ENCODE measurements at regions not wholly inside any gene's neighbourhood (a gene's known extent, or its start where the extent isn't known, plus 50 kb on each side); places are given as distances from the start of the nearest gene placed in this dataset.

DNA sequence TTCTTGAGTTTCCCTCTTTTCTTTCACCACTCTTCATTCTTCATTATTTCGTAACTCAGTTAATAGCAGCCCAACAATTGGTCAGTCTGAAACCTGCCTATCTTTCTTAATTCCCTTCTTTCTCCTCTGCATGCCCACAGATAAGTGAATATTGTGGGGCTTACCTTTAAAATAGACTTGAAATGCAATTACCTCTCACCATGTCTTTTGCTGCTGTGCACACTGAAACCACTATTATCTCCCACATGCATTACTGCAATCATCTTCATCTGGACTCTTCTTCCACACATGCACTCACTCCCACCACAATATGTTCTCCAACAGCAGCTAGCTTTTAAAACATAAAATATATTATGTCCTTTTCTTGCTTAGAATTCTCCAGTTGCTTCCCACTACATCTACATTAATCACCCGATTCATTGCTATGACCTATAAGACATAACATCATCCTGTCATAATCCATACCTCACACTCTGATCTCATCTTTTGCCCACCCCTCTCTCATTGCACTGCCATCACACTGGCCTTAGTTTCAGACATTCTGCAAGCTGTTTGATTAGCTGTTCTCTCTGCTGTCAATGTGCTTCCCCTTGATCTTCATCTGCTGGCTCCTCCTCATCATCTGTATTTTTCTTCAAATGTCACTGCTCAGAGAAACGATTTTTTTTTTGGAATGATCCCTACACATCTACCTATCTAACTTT lies 304.8 kb downstream of the PTPRC start:
- no peaks in the 10 kb centered on the region for H3K4me1 Mint-ChIP-seq
- no peaks in the 10 kb centered on the region for H3K9me3 Mint-ChIP-seq
- H3K4me3 Mint-ChIP-seq = no peak overlapping the region
- H3K27ac Mint-ChIP-seq (ENCODE audit: unreplicated experiment) = no peak overlapping the region
- no peaks in the 10 kb centered on the region for H3K27me3 Mint-ChIP-seq (ENCODE audit: low read depth)
- H3K36me3 Mint-ChIP-seq (ENCODE audit: low read depth) = no peaks in the 10 kb centered on the region
- TF ChIP-seq, protein P1, sequence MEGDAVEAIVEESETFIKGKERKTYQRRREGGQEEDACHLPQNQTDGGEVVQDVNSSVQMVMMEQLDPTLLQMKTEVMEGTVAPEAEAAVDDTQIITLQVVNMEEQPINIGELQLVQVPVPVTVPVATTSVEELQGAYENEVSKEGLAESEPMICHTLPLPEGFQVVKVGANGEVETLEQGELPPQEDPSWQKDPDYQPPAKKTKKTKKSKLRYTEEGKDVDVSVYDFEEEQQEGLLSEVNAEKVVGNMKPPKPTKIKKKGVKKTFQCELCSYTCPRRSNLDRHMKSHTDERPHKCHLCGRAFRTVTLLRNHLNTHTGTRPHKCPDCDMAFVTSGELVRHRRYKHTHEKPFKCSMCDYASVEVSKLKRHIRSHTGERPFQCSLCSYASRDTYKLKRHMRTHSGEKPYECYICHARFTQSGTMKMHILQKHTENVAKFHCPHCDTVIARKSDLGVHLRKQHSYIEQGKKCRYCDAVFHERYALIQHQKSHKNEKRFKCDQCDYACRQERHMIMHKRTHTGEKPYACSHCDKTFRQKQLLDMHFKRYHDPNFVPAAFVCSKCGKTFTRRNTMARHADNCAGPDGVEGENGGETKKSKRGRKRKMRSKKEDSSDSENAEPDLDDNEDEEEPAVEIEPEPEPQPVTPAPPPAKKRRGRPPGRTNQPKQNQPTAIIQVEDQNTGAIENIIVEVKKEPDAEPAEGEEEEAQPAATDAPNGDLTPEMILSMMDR (conservative IDR thresholded peaks at IDR 0.05) = no peak
- DNase-seq (ENCODE audit: low read depth, low spot score) = no peak

DNA sequence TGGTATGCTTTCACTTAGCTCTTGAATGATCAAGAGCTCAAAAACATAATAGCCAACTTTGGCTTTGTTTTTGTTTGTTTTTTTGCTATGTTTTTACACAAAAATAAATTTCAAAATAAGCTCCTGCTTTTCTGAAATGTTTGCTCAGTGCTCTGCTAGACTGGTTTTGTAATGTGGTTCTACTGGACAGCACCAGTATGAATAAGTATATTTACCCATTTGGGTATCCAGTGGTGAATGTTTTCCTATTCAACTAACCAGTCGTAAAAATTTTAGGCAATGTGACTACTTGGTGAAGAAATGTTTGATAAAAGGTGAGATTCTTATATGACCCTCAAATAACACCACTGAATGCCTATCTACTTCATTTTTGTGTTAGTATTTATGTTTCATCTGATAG lies 308.6 kb downstream of the PTPRC start:
- no peaks in the 10 kb centered on the region for H3K9me3 Mint-ChIP-seq
- H3K4me1 Mint-ChIP-seq = no peaks in the 10 kb centered on the region
- no peak for DNase-seq (ENCODE audit: low read depth, low spot score)
- H3K4me3 Mint-ChIP-seq = no peak overlapping the region
- TF ChIP-seq, protein P1 (conservative IDR thresholded peaks at IDR 0.05) = no peak
- H3K36me3 Mint-ChIP-seq (ENCODE audit: low read depth) = no peaks in the 10 kb centered on the region
- H3K27ac Mint-ChIP-seq (ENCODE audit: unreplicated experiment) = no peak overlapping the region
- H3K27me3 Mint-ChIP-seq (ENCODE audit: low read depth) = no peaks in the 10 kb centered on the region

DNA sequence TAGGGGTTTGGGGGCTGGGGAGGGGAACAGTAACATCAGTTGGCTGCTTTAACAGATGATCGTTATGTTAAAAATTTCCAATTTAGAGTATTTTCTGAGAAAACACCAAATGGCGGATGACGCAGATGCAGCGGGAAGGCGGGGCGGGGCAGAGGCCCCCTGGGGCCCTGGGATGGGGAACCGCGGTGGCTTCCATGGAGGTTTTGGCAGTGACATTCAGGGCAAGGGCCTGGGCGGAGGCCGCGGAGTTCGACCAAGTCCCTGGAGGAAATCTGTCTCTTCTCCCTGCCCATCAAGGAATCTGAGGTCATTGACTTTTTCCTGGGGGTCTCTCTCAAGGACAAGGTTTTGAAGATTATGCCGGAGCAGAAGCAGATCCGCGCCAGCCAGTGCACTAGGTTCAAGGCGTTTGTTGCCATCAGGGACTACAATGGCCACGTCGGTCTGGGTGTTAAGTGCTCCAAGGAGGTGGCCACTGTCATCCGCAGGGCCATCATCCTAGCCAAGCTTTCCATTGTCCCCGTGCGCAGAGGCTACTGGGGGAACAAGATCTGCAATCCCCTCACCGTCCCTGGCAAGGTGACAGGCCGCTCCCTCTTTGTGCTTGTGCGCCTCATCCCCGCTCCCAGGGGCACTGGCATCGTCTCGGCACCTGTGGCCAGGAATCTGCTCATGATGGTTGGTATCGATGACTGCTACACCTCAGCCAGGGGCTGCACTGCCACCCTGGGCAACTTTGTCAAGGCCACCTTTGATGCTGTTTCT lies 310.2 kb downstream of the PTPRC start:
- no peaks in the 10 kb centered on the region for H3K9me3 Mint-ChIP-seq
- no peak overlapping the region for H3K4me3 Mint-ChIP-seq
- no peaks in the 10 kb centered on the region for H3K27me3 Mint-ChIP-seq (ENCODE audit: low read depth)
- DNase-seq (ENCODE audit: low read depth, low spot score) = no peak
- H3K36me3 Mint-ChIP-seq (ENCODE audit: low read depth) = no peaks in the 10 kb centered on the region
- TF ChIP-seq, protein P1 (conservative IDR thresholded peaks at IDR 0.05) = no peak
- H3K4me1 Mint-ChIP-seq = no peaks in the 10 kb centered on the region
- no peak overlapping the region for H3K27ac Mint-ChIP-seq (ENCODE audit: unreplicated experiment)

DNA sequence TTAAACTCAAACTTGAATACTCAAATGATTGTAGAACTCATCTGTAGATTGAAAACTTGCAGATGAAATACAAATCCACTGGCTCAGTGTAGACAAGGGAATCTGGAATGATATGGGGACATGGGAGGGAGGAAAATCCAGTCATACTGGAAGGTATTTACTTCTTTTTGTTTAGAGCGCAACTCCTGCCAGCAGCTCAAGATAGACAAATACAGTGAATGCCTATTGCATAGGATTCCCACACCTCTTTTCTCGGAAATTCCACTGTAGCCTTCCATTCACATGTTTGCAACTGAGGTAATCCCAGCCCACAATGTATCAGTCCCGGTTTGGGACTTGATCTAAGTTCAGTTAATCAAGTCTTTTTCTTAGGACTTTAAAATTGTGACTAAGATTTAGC lies 311.2 kb downstream of the PTPRC start:
- DNase-seq (ENCODE audit: low read depth, low spot score) = no peak
- peaks cover 3% of the 10 kb centered on the region for H3K36me3 Mint-ChIP-seq (ENCODE audit: low read depth)
- H3K27me3 Mint-ChIP-seq (ENCODE audit: low read depth) = no peaks in the 10 kb centered on the region
- TF ChIP-seq, protein P1 (conservative IDR thresholded peaks at IDR 0.05) = no peak
- H3K4me1 Mint-ChIP-seq = no peaks in the 10 kb centered on the region
- no peak overlapping the region for H3K27ac Mint-ChIP-seq (ENCODE audit: unreplicated experiment)
- H3K9me3 Mint-ChIP-seq = peaks cover 4% of the 10 kb centered on the region
- H3K4me3 Mint-ChIP-seq = no peak overlapping the region

DNA sequence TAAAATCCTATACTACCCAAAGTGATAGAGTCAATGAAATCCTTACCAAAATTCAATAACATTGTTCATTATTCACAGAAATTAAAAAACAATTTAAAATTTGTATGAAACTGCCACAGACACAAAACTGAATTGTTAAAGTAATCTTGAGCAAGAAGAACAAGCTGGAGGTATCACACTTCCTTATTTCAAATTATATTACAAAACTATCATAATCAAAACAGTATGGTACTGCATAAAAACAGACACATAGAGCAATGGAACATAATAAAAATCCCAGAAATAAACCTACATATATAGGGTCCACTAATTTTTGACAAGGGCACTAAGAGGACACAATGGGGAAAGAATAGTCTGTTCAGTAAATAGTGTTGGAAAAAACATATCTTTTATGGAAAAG lies 316.2 kb downstream of the PTPRC start:
- Mint-ChIP-seq H3K27ac (ENCODE audit: unreplicated experiment) (no peak overlapping the region), H3K4me3 (no peak overlapping the region), H3K36me3 (ENCODE audit: low read depth) (peaks cover 3% of the 10 kb centered on the region), H3K4me1 (no peaks in the 10 kb centered on the region), H3K9me3 (peaks cover 4% of the 10 kb centered on the region), H3K27me3 (ENCODE audit: low read depth) (no peaks in the 10 kb centered on the region)
- DNase-seq (ENCODE audit: low read depth, low spot score) = no peak
- TF ChIP-seq, protein P1 (conservative IDR thresholded peaks at IDR 0.05) = no peak

Measured in neural crest cell (in vitro differentiated cells).